ENCODE measurements at regions not wholly inside any gene's neighbourhood (a gene's known extent, or its start where the extent isn't known, plus 50 kb on each side); places are given as distances from the start of the nearest gene placed in this dataset.

- TF ChIP-seq POLR2AphosphoS5 (IDR thresholded peaks at IDR 0.05; ENCODE audit: low read depth, low read length) (no peak), POLR2A (IDR thresholded peaks at IDR 0.05; ENCODE audit: low read depth, low read length) (no peak)
Measured at GRCh38 chr11:103662880-103663279, 373.6 kb upstream of the DDI1 start.

Data from GM12892 (cell line).